ENCODE measurements at regions not wholly inside any gene's neighbourhood (a gene's known extent, or its start where the extent isn't known, plus 50 kb on each side); places are given as distances from the start of the nearest gene placed in this dataset.
A peak's percentile ranks its signal among the peaks of the same experiment; 100 is the strongest.

DNA sequence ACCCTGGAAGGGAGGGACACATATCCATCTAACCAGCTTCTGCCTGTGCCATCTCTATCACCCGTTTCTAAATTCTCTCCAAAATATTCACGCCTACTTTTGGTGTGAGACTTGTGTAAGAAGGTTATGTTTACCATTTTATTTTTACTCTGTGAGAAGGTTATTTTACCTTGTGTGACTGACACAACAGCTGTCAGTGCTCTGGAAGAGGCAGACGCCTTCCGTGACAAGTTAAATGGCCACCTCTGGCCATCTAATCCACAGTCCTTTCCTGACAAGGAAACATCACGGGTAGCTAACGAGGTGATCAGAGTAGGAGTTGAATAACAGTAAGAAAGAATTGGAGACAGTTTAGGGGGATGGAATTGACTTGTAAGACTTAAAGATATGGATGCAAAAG lies 443.8 kb upstream of the PIK3R1 start:
- no peaks in the 10 kb centered on the region for H3K27me3 ChIP-seq
- H3K4me1 ChIP-seq (ENCODE audit: insufficient read depth): peaks cover 31% of the 10 kb centered on the region
- DNase-seq (ENCODE audit: low spot score): no peak
- H3K79me2 ChIP-seq: no peaks in the 10 kb centered on the region
- 81% methylated on average over 6 of the region's 6 CpGs for WGBS (ENCODE audit: low lambda C conversion rate, missing lambda C conversion rate)
- no peaks in the 10 kb centered on the region for H3K36me3 ChIP-seq (replicated peaks; ENCODE audit: insufficient read depth, low read depth)
- peak overlapping the region; percentile 23 for H2AFZ ChIP-seq
- H3K4me3 ChIP-seq: no peak overlapping the region
- peak overlapping the region; percentile 88 for H3K27ac ChIP-seq
- no peaks in the 10 kb centered on the region for H3K9me2 ChIP-seq (replicated peaks; ENCODE audit: insufficient read depth)
- no peaks in the 10 kb centered on the region for H3K9me3 ChIP-seq (ENCODE audit: low read depth)
- TF ChIP-seq CTCF (IDR thresholded peaks at IDR 0.05; ENCODE audit: poor library complexity) (no peak), EZH2phosphoT487 (IDR thresholded peaks at IDR 0.05; ENCODE audit: low read depth, severe bottlenecking, unreplicated experiment) (no peak), EZH2 (IDR thresholded peaks at IDR 0.05; ENCODE audit: borderline replicate concordance) (no peak)
- H3K4me2 ChIP-seq: no peak overlapping the region
- no peaks in the 10 kb centered on the region for H4K20me1 ChIP-seq (ENCODE audit: insufficient read depth, poor library complexity, severe bottlenecking)

GRCh38 chr5:67771221-67771620 lies 444.3 kb upstream of the PIK3R1 start:
- Histone ChIP-seq H3K36me3 (replicated peaks; ENCODE audit: insufficient read depth, low read depth) (no peaks in the 10 kb centered on the region), H2AFZ (no peak overlapping the region), H4K20me1 (ENCODE audit: insufficient read depth, poor library complexity, severe bottlenecking) (no peaks in the 10 kb centered on the region), H3K4me2 (peak overlapping the region; percentile 2), H3K9me3 (ENCODE audit: low read depth) (no peaks in the 10 kb centered on the region), H3K79me2 (no peaks in the 10 kb centered on the region), H3K27ac (peak overlapping the region; percentile 88), H3K9me2 (replicated peaks; ENCODE audit: insufficient read depth) (no peaks in the 10 kb centered on the region), H3K4me3 (no peak overlapping the region), H3K4me1 (ENCODE audit: insufficient read depth) (peaks cover 31% of the 10 kb centered on the region), H3K27me3 (no peaks in the 10 kb centered on the region)
- DNase-seq (ENCODE audit: low spot score): no peak
- 49% methylated on average over 2 of the region's 2 CpGs for WGBS (ENCODE audit: low lambda C conversion rate, missing lambda C conversion rate)
- TF ChIP-seq CTCF (IDR thresholded peaks at IDR 0.05; ENCODE audit: poor library complexity) (no peak), EZH2phosphoT487 (IDR thresholded peaks at IDR 0.05; ENCODE audit: low read depth, severe bottlenecking, unreplicated experiment) (no peak), EZH2 (IDR thresholded peaks at IDR 0.05; ENCODE audit: borderline replicate concordance) (no peak)

DNA sequence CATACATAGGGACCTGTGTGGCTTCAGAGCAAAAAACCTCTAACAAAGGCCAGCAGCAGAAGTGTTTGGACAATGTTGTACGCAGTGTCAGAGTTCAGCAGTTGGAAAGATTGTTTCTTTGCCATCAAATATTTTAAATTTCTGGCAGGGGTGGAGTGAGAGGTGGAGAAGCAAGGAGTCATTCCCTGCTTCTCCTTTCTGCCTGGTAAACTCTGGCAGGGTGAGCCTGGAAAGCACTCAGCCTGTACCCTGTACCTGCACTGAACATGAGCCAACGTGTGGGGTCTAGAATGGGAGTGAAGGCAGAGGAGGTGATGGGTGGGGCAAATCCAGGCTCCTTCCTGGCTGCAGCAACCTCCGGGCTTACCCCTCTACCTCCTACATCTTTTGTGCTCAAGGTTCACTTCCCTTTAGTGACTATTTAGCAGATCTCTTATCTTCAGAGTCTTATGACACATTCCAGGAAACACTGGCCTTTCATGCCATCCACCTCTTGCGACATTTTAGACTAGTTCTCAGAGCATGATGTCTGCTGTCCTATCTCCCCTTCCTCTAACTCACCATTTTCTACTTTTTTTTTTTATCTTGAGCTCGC lies 445.0 kb upstream of the PIK3R1 start:
- no peak for TF ChIP-seq CTCF (IDR thresholded peaks at IDR 0.05; ENCODE audit: poor library complexity)
- no peak for TF ChIP-seq EZH2phosphoT487 (IDR thresholded peaks at IDR 0.05; ENCODE audit: low read depth, severe bottlenecking, unreplicated experiment)
- no peak for TF ChIP-seq EZH2 (IDR thresholded peaks at IDR 0.05; ENCODE audit: borderline replicate concordance)

More for the DNA sequence above, 445.0 kb upstream of the PIK3R1 start:
- WGBS (ENCODE audit: low lambda C conversion rate, missing lambda C conversion rate): 48% methylated on average over 5 of the region's 5 CpGs
- no peaks in the 10 kb centered on the region for H3K79me2 ChIP-seq
- H3K4me1 ChIP-seq (ENCODE audit: insufficient read depth): peaks cover 31% of the 10 kb centered on the region
- DNase-seq (ENCODE audit: low spot score): peak; percentile 71
- H3K27ac ChIP-seq: peak overlapping the region; percentile 88
- no peaks in the 10 kb centered on the region for H3K9me2 ChIP-seq (replicated peaks; ENCODE audit: insufficient read depth)
- no peaks in the 10 kb centered on the region for H3K27me3 ChIP-seq
- H3K4me2 ChIP-seq: peak overlapping the region; percentile 2
- H3K9me3 ChIP-seq (ENCODE audit: low read depth): no peaks in the 10 kb centered on the region
- no peak overlapping the region for H3K4me3 ChIP-seq
- H2AFZ ChIP-seq: no peak overlapping the region
- H3K36me3 ChIP-seq (replicated peaks; ENCODE audit: insufficient read depth, low read depth): no peaks in the 10 kb centered on the region
- no peaks in the 10 kb centered on the region for H4K20me1 ChIP-seq (ENCODE audit: insufficient read depth, poor library complexity, severe bottlenecking)

Measured in hepatocyte (in vitro differentiated cells).